T-helper 2 cell treated with Interferon-gamma antibody and Interleukin-4, amounts not matched to agents 5 μg/mL and 100 μg/mL, for 36 hours (primary cell): ENCODE measurements at regions not wholly inside any gene's neighbourhood (a gene's known extent, or its start where the extent isn't known, plus 50 kb on each side); places are given as distances from the start of the nearest gene placed in this dataset.

ENCODE experiments used
- DNase-seq: peaks from one replicate; pipeline ENCODE4 v3.0.0; 2021; ENCODE audit warnings: low spot score
- H3K27ac Mint-ChIP-seq: one replicate; pipeline ENCODE4 v1.8.0; 2021; ENCODE audit warnings: mild to moderate bottlenecking, mixed read lengths
- H3K27me3 Mint-ChIP-seq: one replicate; pipeline ENCODE4 v1.8.0; 2021; ENCODE audit warnings: low read depth, mixed read lengths
- H3K36me3 Mint-ChIP-seq: one replicate; pipeline ENCODE4 v1.8.0; 2021; ENCODE audit warnings: low read depth, mixed read lengths
- H3K4me1 Mint-ChIP-seq: one replicate; pipeline ENCODE4 v1.8.0; 2021; ENCODE audit warnings: low read depth, mixed read lengths
- H3K4me3 Mint-ChIP-seq: one replicate; pipeline ENCODE4 v1.8.0; 2022; ENCODE audit warnings: mild to moderate bottlenecking, moderate library complexity, mixed read lengths
- H3K9me3 Mint-ChIP-seq: one replicate; pipeline ENCODE4 v1.8.0; 2021; ENCODE audit warnings: mixed read lengths

DNA sequence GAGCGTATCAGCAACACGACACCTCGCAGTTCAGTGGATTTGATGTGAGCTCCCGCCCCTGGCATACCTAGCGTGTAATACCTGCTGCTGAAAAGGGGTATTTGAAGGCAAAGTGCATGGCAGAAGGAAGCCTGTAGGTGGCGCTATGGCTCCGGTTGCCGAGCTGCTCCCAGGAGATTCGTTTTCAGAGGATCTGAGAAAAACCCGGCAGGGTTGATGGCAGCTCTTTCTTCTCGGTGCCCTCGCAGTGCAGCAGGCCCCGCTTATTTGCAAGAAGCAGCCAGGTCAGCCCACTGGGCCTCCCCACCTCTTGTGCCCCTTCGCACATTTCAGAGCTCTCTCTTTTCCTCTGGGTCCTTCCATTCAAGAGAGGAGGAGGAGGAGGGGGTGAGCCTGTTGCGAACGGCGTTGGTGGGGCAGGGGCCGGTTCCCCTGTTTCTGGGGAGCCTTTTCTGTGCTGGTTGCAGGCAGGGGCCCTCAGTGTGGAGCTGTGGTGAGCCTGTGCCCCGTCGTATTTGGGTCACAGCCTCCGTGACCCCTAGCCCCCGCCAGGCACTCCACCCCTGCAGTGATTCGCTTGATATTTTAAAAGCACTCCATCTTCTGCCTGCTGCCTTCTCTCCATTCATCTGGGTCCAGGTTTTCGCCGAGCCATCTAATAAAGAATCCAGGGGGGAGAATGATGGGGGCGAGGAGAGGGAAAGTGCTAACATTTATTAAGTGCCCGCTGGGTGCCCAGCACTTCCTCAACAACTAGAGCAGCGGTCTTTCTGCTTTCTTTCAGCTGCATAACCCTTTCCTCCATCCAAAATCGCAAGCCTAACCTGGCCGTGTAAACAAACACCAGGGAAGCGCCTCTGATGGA lies 85.3 kb upstream of the SYT13 start:
- DNase-seq: peak; percentile 46
- Mint-ChIP-seq H3K9me3 (no peaks in the 10 kb centered on the region), H3K27ac (no peak overlapping the region), H3K4me1 (peaks cover 8% of the 10 kb centered on the region), H3K36me3 (no peaks in the 10 kb centered on the region), H3K27me3 (peaks cover 29% of the 10 kb centered on the region), H3K4me3 (no peak overlapping the region)

DNA sequence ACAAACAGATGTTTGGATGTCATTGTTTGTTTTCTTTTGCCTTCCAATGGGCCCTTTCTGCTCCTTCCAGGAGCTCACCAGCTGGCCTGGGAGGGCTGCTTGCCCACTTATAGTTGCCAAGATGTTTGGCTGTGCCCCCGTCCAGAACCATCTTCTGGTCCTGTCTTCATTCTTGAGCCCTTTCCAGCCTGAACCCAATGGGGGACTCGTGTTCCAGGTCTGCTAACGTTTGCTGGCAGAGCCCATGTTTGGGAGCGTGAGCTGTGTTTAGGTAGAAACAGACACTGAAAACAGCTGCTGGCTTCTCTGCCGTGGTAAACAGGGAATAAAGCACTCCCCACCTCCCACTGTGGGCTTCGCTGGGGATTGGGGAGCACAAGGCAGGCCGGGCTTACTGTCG lies 83.2 kb upstream of the SYT13 start:
- no peaks in the 10 kb centered on the region for H3K9me3 Mint-ChIP-seq
- H3K27me3 Mint-ChIP-seq: peaks cover 31% of the 10 kb centered on the region
- DNase-seq: no peak
- peaks cover 1% of the 10 kb centered on the region for H3K4me1 Mint-ChIP-seq
- no peak overlapping the region for H3K27ac Mint-ChIP-seq
- H3K4me3 Mint-ChIP-seq: no peak overlapping the region
- no peaks in the 10 kb centered on the region for H3K36me3 Mint-ChIP-seq

DNA sequence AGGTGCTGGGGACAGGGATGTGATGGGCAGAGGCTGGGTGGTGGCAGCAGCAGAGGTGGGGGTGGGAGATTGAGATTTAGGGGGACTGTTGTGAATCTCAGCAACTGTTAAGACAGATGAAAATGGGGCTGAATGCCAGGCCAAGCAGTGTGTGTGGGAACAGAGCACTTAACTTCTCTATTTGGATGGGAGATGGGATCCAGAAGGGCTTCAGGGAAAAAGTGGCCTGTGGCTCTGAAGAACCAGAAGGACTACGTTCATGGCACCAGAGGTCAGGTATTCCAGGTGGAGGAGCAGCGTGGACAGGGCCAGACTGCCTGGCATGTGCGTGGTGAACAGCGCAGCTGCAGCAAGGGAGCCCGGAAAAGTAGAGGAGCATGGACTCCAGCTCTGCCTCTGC lies 82.6 kb upstream of the SYT13 start:
- Mint-ChIP-seq H3K9me3 (no peaks in the 10 kb centered on the region), H3K4me1 (no peaks in the 10 kb centered on the region), H3K36me3 (no peaks in the 10 kb centered on the region), H3K4me3 (no peak overlapping the region), H3K27ac (no peak overlapping the region), H3K27me3 (peaks cover 29% of the 10 kb centered on the region)
- DNase-seq: no peak

DNA sequence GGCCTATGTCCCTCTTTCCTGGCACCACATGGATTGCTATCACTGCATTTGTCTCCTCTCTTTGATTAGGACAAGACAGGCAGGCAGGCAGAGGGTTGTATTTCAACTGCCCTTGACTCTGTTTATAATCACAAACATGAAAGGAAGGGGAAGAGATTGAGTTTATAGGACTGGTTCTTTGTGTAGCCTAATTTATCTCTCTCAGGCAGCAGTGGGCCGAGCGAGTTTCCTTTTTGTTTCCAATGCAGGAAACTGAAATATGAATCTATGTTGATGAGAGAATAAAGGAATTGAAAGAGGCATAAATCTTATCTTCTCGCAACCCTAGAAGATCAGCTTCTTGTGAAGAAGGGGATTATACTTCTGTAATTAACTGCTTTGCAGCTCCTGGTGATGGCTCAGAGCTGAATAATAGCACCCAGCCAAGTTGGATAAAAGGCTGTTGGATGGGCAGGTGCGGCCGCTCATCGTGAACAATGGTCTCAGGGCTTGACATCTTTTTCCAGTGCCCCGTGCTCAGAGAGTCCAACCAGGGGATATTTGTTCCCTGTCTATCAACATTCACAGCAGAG lies 80.6 kb upstream of the SYT13 start:
- no peak for DNase-seq
- Mint-ChIP-seq H3K36me3 (no peaks in the 10 kb centered on the region), H3K9me3 (no peaks in the 10 kb centered on the region), H3K4me1 (no peaks in the 10 kb centered on the region), H3K27ac (no peak overlapping the region), H3K4me3 (no peak overlapping the region), H3K27me3 (peaks cover 31% of the 10 kb centered on the region)

DNA sequence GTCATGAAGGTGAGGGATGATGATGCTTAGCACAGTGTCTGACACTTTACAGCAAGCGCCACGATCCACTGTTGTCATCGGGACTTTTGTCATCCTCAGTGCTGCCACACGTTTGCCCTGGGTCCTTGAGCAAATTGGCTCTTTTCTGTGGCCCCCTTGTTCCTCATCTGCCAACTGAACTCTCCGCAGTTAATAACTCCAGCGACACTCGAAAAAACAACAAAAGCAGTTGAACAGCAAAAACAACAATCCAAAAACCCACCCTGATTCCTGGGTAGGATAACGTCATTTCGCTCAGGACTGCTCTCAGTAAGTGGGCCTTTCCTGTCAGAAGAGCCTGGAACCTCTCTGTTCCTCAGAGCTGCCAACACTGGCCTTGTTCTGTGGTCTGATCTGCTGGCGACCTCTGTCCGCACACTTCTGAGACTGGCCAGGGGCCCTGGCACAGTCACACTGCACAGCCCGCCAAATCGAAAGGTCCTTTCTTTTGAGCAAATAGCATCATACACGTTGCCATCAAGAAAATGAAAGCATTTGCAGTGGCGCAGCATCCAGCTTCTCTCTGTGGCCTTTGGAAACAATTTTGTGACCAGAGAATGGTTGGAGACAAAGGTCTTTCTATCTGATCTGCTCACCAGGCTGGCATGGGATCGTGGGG lies 79.9 kb upstream of the SYT13 start:
- Mint-ChIP-seq H3K4me3 (no peak overlapping the region), H3K27ac (no peak overlapping the region), H3K27me3 (peaks cover 32% of the 10 kb centered on the region), H3K4me1 (no peaks in the 10 kb centered on the region), H3K9me3 (no peaks in the 10 kb centered on the region), H3K36me3 (no peaks in the 10 kb centered on the region)
- DNase-seq: no peak

DNA sequence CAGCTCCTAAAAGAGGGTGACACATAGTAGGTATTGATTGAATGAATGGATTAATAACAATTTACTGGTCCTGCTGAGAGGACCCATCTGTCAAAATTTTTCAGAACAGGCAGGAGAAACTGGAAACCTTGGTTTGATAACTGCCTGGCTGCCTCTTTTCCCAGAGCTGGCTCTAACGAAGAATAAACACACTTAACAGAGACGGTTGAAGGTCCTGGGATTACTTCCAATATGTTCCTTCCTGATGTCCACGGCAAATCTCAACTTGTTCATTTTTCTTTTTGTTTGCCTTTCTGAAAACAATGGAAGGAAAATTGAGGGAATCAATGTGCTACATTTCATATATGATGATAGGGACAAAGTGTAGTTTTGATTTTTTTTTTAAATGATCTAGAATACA lies 76.5 kb upstream of the SYT13 start:
- Mint-ChIP-seq H3K9me3 (no peaks in the 10 kb centered on the region), H3K4me3 (no peak overlapping the region), H3K27me3 (peaks cover 41% of the 10 kb centered on the region), H3K4me1 (no peaks in the 10 kb centered on the region), H3K36me3 (no peaks in the 10 kb centered on the region), H3K27ac (no peak overlapping the region)
- no peak for DNase-seq

DNA sequence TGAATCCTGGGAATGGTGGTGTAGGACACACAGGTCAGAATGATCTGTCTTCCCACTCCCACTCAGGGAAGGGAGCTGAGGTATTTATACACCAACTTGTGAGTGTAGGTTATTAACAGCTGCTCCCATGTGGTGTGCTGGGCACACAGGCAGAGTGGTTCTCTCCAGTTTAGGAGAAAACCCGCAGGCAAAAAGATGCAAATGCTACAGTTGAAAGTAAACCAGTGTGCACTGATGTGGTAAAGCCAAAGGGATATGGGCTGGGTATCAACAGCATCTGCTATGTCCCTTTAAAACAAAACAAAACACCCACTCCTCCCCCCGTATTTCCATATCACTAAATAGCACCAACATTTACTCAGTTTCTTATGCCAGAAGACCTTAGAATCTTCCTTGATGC lies 75.4 kb upstream of the SYT13 start:
- H3K27ac Mint-ChIP-seq: no peak overlapping the region
- H3K4me3 Mint-ChIP-seq: no peak overlapping the region
- DNase-seq: no peak
- peaks cover 45% of the 10 kb centered on the region for H3K27me3 Mint-ChIP-seq
- no peaks in the 10 kb centered on the region for H3K4me1 Mint-ChIP-seq
- no peaks in the 10 kb centered on the region for H3K9me3 Mint-ChIP-seq
- H3K36me3 Mint-ChIP-seq: no peaks in the 10 kb centered on the region

DNA sequence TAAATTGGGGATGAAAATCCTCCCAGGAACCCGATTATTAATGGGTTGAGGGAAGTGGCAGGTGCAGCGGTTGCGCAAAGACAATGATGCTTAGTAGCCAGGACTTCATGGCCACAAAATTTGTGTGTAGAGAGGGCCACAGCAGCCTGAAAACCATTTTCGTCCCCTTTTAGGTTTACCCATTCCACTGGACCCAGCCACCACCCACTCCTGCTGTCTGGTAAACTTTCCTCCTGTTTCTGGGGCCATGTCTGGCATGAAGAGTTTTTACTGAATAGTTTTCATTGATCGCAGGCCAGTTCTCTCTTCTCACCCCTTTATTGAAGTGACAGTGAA lies 69.5 kb upstream of the SYT13 start:
- peaks cover 29% of the 10 kb centered on the region for H3K27me3 Mint-ChIP-seq
- H3K4me3 Mint-ChIP-seq: peak overlapping the region; percentile 75
- H3K36me3 Mint-ChIP-seq: peaks cover 4% of the 10 kb centered on the region
- H3K9me3 Mint-ChIP-seq: peaks cover 13% of the 10 kb centered on the region
- no peak overlapping the region for H3K27ac Mint-ChIP-seq
- no peak for DNase-seq
- H3K4me1 Mint-ChIP-seq: peaks cover 13% of the 10 kb centered on the region

DNA sequence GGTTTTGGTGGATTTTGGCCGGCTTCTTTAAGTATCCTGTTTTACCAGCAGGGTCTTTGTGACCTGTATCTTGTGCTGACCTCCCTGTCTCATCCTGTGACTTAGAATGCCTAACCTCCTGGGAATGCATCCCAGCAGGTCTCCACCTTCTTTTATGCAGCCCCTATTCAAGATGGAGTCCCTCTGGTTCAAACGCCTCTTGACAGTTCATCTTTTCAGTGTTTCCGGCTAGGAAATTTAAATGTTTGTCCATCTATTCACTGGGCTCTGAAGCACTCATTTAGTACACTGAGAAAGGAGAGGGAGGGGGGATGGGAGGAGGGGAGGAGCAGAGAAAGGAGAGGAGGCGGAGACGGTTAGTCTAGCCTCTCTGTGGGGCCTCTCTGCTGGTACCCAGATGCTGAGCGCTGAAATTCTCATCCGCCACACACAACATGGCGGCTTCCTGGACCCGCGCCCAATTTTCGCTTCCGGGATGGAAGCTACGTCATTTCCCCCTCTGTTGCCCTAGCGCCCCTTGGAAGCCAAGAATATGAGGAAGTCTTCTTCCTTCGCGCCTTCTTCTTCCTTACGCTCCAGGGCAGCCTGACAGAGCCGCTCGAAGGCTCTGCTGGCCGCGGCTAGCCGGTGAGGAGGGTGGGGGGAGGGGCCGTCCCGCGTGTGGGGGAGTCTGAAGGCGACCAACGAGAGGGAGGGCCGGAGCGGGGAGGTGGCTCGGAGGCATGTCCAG lies 69.0 kb upstream of the SYT13 start:
- peaks cover 4% of the 10 kb centered on the region for H3K36me3 Mint-ChIP-seq
- H3K4me3 Mint-ChIP-seq: peak overlapping the region; percentile 75
- peak; percentile 74 for DNase-seq
- peaks cover 31% of the 10 kb centered on the region for H3K27me3 Mint-ChIP-seq
- H3K4me1 Mint-ChIP-seq: peaks cover 13% of the 10 kb centered on the region
- H3K27ac Mint-ChIP-seq: peak overlapping the region; percentile 71
- peaks cover 13% of the 10 kb centered on the region for H3K9me3 Mint-ChIP-seq

DNA sequence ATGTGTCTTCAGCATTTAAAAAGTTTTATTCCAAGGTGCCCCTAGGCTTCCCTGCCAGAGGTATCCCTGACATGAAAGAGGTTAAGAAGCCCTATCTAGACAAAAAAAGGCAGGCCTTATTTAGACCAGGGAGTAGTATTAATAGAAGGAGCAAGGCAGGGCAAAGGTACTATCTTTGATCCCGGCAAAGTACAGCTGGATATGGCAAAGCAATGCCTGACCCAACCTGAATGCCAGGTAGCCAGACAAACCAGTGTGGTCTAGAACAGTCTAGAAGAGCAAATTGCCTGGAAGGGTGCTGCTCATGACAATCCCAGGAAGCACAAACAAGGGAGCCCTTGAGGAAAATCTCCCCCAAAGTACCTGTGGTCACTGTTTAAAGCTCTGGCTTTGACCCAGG lies 62.6 kb upstream of the SYT13 start:
- Mint-ChIP-seq H3K36me3 (no peaks in the 10 kb centered on the region), H3K4me1 (peaks cover 3% of the 10 kb centered on the region)

DNA sequence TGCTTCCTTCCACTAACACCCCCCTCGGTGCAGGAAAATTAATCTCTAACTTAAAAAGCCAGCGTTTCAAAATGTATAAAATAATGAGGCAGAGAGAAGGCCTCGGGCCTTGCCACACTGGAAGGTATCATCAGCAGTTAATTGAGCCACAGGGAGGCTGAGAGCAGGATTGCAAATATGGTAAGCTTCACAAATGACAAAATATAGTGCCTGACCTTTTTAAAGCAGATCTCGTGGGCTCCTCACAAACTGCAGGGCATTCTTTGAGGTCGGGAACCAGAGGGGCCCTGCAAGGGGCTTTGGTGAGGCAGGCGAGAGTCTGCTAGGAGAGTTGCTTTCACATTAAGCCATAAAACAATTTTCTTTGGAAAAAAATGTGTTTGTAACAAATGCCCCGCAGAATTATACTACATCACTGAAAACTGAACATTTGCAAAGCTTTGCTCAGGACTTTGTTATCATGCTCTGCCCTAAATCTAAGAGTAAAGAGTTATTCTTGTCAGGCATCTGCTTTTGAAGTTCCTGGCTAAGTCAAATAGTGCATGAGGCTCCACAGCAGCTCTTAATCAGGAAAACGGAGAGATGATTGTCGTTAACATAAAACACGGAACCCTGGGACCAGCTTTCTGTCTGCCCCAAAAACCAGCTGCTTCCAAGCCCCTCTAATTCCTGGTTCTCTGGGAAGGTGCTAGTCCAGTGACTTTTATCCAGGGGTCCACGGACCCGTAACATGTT lies 61.4 kb upstream of the SYT13 start:
- DNase-seq: no peak
- H3K4me1 Mint-ChIP-seq: peaks cover 3% of the 10 kb centered on the region
- H3K4me3 Mint-ChIP-seq: no peak overlapping the region
- peaks cover 53% of the 10 kb centered on the region for H3K27me3 Mint-ChIP-seq
- no peak overlapping the region for H3K27ac Mint-ChIP-seq
- H3K9me3 Mint-ChIP-seq: no peaks in the 10 kb centered on the region
- H3K36me3 Mint-ChIP-seq: no peaks in the 10 kb centered on the region

More for the DNA sequence above, 62.6 kb upstream of the SYT13 start:
- no peak for DNase-seq
- Mint-ChIP-seq H3K4me3 (no peak overlapping the region), H3K9me3 (peaks cover under 1% of the 10 kb centered on the region), H3K27ac (no peak overlapping the region), H3K27me3 (peaks cover 44% of the 10 kb centered on the region)

DNA sequence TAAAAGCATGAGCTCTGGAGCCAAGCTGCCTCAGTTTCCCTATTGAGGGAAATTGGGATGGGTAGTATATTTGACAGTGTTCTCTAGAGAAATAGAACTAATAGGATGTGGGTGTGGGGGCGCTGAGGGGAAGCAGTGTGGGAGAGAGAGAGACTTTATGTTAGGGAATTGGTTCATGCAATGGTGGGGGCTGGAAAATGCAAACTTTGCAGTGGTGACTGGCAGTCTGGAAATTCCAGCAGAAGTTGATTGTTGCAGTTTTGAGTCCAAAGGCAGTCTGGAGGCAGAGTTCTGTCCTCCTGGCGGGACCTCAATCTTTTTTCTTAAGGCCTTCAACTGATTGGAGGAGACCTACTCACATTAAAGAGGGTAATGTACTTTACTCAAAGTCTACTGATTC lies 59.4 kb upstream of the SYT13 start:
- Mint-ChIP-seq H3K27ac (no peak overlapping the region), H3K9me3 (no peaks in the 10 kb centered on the region), H3K27me3 (peaks cover 46% of the 10 kb centered on the region), H3K4me3 (no peak overlapping the region), H3K4me1 (no peaks in the 10 kb centered on the region), H3K36me3 (no peaks in the 10 kb centered on the region)
- DNase-seq: no peak

DNA sequence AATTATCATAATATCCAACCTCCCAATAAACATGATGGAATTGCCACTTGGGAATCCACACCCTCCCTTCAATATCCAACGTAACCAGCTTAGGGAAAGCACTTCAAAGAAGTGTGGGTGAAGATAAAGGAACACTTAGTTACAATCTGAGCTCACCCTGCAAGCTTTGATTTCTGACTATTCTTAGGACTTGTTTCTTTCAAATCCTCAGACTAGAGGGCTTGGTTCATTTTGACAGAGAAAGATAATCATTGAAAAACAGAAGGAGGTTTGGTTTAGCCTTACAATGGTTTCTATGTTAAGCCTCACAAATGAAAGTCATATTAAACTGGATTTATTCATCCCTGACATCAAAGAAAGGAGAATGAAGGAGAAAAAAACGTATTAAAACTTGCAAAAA lies 57.9 kb upstream of the SYT13 start:
- no peaks in the 10 kb centered on the region for H3K36me3 Mint-ChIP-seq
- DNase-seq: no peak
- H3K4me1 Mint-ChIP-seq: peaks cover 8% of the 10 kb centered on the region
- H3K4me3 Mint-ChIP-seq: no peak overlapping the region
- H3K9me3 Mint-ChIP-seq: no peaks in the 10 kb centered on the region
- no peak overlapping the region for H3K27ac Mint-ChIP-seq
- H3K27me3 Mint-ChIP-seq: peaks cover 42% of the 10 kb centered on the region
